GM12878 (cell line): ENCODE measurements at regions not wholly inside any gene's neighbourhood (a gene's known extent, or its start where the extent isn't known, plus 50 kb on each side); places are given as distances from the start of the nearest gene placed in this dataset.

Source experiments
- ATAC-seq: fragments of 200-7000 bp; cut with Tn5 transposase; 3 replicates; pipeline ENCODE4 v1.9.1; 2020; ENCODE audit warnings: mild to moderate bottlenecking, moderate library complexity
- BruUV-seq: library from RNA; stranded (reverse); fragments of 400-500 nt; replicated peaks from 2 replicates; lab custom pipeline; 2021; lab: Mats Ljungman, UMichigan
- CTCF ChIA-PET: fragments of 300-600 bp; sonication (Branson Sonifier 250); formaldehyde crosslinking; extraction: SDS; loops from one replicate; lab custom pipeline; 2021; ENCODE audit warnings: inconsistent platforms; lab: Yijun Ruan, JAX
- POLR2A ChIA-PET: fragments of 350-600 bp; formaldehyde crosslinking; extraction: SDS; loops from one replicate; lab custom pipeline; 2021; ENCODE audit warnings: inconsistent platforms; lab: Charles Lee
- RAD21 ChIA-PET: fragments of 300-600 bp; sonication (Branson Sonifier 250); formaldehyde crosslinking; loops from one replicate; lab custom pipeline; 2023; ENCODE audit warnings: antibody characterized with exemption; ENCODE audit not compliant: unreplicated experiment; lab: Charles Lee
- SMC1A ChIA-PET: fragments of 300-600 bp; sonication (Branson Sonifier 250); formaldehyde crosslinking; loops from one replicate; lab custom pipeline; 2023; ENCODE audit not compliant: unreplicated experiment, uncharacterized antibody; lab: Charles Lee
- DNase-seq: peaks from one replicate; pipeline ENCODE4 v3.0.0-alpha.2; 2011; ENCODE audit warnings: low read depth, low spot score
- FAIRE-seq: peaks from 3 replicates; lab custom pipeline; 2011; peaks lifted over from hg19 to GRCh38; lab: Jason Lieb, UNC
- H2AFZ ChIP-seq: 2 replicates; pipeline ENCODE4 v1.6.0; 2011; ENCODE audit warnings: low read depth, low read length, control low read depth; ENCODE audit not compliant: control insufficient read depth
- H3K27ac ChIP-seq: 2 replicates; pipeline ENCODE4 v1.5.1; 2011; ENCODE audit warnings: control low read depth; ENCODE audit not compliant: control insufficient read depth, insufficient read depth
- H3K27me3 ChIP-seq, 2 experiments: replicated peaks in 1 of 2; 2 replicates each; pipeline versions ENCODE4 v1.6.0 to v1.6.1; 2011; ENCODE audit warnings: low read length in 1 of 2; ENCODE audit not compliant: control insufficient read depth in 2 of 2, insufficient read depth in 2 of 2
- H3K36me3 ChIP-seq, 2 experiments: 2 replicates each; pipeline ENCODE4 v1.5.1; 2011; ENCODE audit warnings: low read length in 1 of 2; ENCODE audit not compliant: control insufficient read depth in 2 of 2, insufficient read depth in 2 of 2
- H3K4me1 ChIP-seq: 2 replicates; pipeline ENCODE4 v1.6.1; 2011; ENCODE audit warnings: mild to moderate bottlenecking, low read length, moderate library complexity, mixed read lengths; ENCODE audit not compliant: control insufficient read depth, insufficient read depth
- H3K4me2 ChIP-seq: 2 replicates; pipeline ENCODE4 v1.6.0; 2011; ENCODE audit warnings: control low read depth; ENCODE audit not compliant: control insufficient read depth, insufficient read depth
- H3K4me3 ChIP-seq: fragments of 200-600 bp; sonication (generic); 2 replicates; pipeline ENCODE4 v1.5.1; 2016
- H3K79me2 ChIP-seq: 2 replicates; pipeline ENCODE4 v1.6.0; 2011; ENCODE audit warnings: low read length; ENCODE audit not compliant: control insufficient read depth, insufficient read depth
- H3K9ac ChIP-seq: 2 replicates; pipeline ENCODE4 v1.8.0; 2011; ENCODE audit warnings: low read length, control low read depth, mixed read lengths; ENCODE audit not compliant: control insufficient read depth, insufficient read depth
- H3K9me3 ChIP-seq: replicated peaks from 3 replicates; pipeline ENCODE4 v1.5.1; 2011; ENCODE audit warnings: mild to moderate bottlenecking, low read length; ENCODE audit not compliant: control insufficient read depth, insufficient read depth
- H4K20me1 ChIP-seq: 2 replicates; pipeline ENCODE4 v1.6.0; 2011; ENCODE audit not compliant: control insufficient read depth, insufficient read depth
- BHLHE40 ChIP-seq, 2 experiments: fragments of 450-650 bp in 1 of 2; IDR thresholded peaks; 2 replicates each; pipeline ENCODE4 v1.6.1; 2011 to 2017; ENCODE audit warnings: low read depth in 2 of 2, borderline replicate concordance in 1 of 2, improper control_type of control experiment in 1 of 2, low read length in 1 of 2, mild to moderate bottlenecking in 1 of 2
- CHD1 ChIP-seq: IDR thresholded peaks from 2 replicates; pipeline ENCODE4 v1.6.1; 2012; ENCODE audit warnings: low read depth, low read length, improper control_type of control experiment
- GABPA ChIP-seq: IDR thresholded peaks from 2 replicates; pipeline ENCODE4 v1.6.1; 2014; ENCODE audit warnings: antibody characterized with exemption, low read depth, mild to moderate bottlenecking, inconsistent platforms
- IRF3 ChIP-seq: fragments of 450-650 bp; IDR thresholded peaks from 2 replicates; pipeline ENCODE4 v1.6.1; 2014; ENCODE audit warnings: mild to moderate bottlenecking
- MEF2B ChIP-seq: fragments of 450-650 bp; IDR thresholded peaks from 2 replicates; pipeline ENCODE4 v1.6.1; 2018; ENCODE audit warnings: mild to moderate bottlenecking, moderate library complexity; ENCODE audit not compliant: partially characterized antibody, poor library complexity, severe bottlenecking
- POLR2AphosphoS5 ChIP-seq: IDR thresholded peaks from 2 replicates; pipeline ENCODE4 v1.6.1; 2011; ENCODE audit warnings: mild to moderate bottlenecking, low read length, inconsistent platforms
- POU2F2 ChIP-seq: IDR thresholded peaks from 3 replicates; pipeline ENCODE4 v1.6.1; 2011; ENCODE audit warnings: low read depth, mild to moderate bottlenecking, low read length, borderline replicate concordance
- SIX5 ChIP-seq: IDR thresholded peaks from 2 replicates; pipeline ENCODE4 v1.6.1; 2011; ENCODE audit warnings: mild to moderate bottlenecking, low read depth, low read length, moderate library complexity; ENCODE audit not compliant: severe bottlenecking
- SMC3 ChIP-seq: IDR thresholded peaks from 2 replicates; pipeline ENCODE4 v1.6.1; 2011; ENCODE audit warnings: low read length, improper control_type of control experiment, borderline replicate concordance
- WGBS: methylation state at CpG from one replicate; pipeline ENCODE4 v1.1.6; 2016; ENCODE audit warnings: low lambda C conversion rate; ENCODE audit not compliant: insufficient replicate concordance, insufficient coverage; ENCODE audit errors: missing lambda C conversion rate; 5-methylcytosine and 5-hydroxymethylcytosine counted together
- in situ Hi-C: fragments of 300-500 bp; cut with MboI; formaldehyde crosslinking; loops from 9 replicates; pipeline ENCODE4 v1.14.3; 2018; ENCODE audit warnings: mixed read lengths
- intact Hi-C: fragments of 100-400 bp; cut with micrococcal nuclease; formaldehyde crosslinking; loops from one replicate; pipeline ENCODE4 v1.14.2; 2022; ENCODE audit not compliant: unreplicated experiment

GRCh38 chr17:34712481-34713195, 133.3 kb downstream of the TMEM132E start (continued):
- TF ChIP-seq MEF2B (no peak), GABPA (no peak), POU2F2 (no peak), SMC3 (no peak), CHD1 (no peak), BHLHE40 (IDR thresholded peaks at IDR 0.05; ENCODE audit: borderline replicate concordance in 1 of 2, low read depth in 2 of 2, low read length in 1 of 2) (no peak)

- WGBS: 19% methylated on average over 5 of the region's 5 CpGs
- BruUV-seq: no TSS peak
- CTCF ChIA-PET: no interaction called here
Measured at GRCh38 chr17:34711646-34712045, 132.3 kb downstream of the TMEM132E start.

More at GRCh38 chr17:34711646-34712045, 132.3 kb downstream of the TMEM132E start:
- ChIA-PET RAD21 (no interaction called here), SMC1A (no interaction called here), POLR2A (no interaction called here)
- Histone ChIP-seq H3K36me3 (no peaks in the 10 kb centered on the region), H3K27me3 (0 out of 4 replicates have a peak, but pooled peaks cover 0 to 1% of the 10 kb centered on the region in 2 experiments), H3K79me2 (no peaks in the 10 kb centered on the region), H3K4me1 (no peaks in the 10 kb centered on the region), H3K9me3 (no peaks in the 10 kb centered on the region), H3K4me2 (no peak overlapping the region), H3K27ac (no peak overlapping the region), H3K4me3 (no peak overlapping the region), H2AFZ (no peak overlapping the region), H4K20me1 (no peaks in the 10 kb centered on the region), H3K9ac (no peak overlapping the region)
- in situ Hi-C loops (no loop called here), intact Hi-C loops (no loop called here)
- TF ChIP-seq IRF3: no peak
- no peak for TF ChIP-seq SIX5
- no peak for TF ChIP-seq POLR2AphosphoS5
- no peak for ATAC-seq
- no peak for FAIRE-seq
- no peak for DNase-seq
